HG03196 (cell line): ENCODE measurements at regions not wholly inside any gene's neighbourhood (a gene's known extent, or its start where the extent isn't known, plus 50 kb on each side); places are given as distances from the start of the nearest gene placed in this dataset.
"Not testable (repeated sequence)": the region's sequence is repeated elsewhere in the genome, so short reads cannot be mapped to it uniquely, and the experiment has no call there.

Experiments
- ATAC-seq: cut with Tn5 transposase; IDR thresholded peaks from one replicate; pipeline ENCODE4 v1.9.1; 2021; ENCODE audit not compliant: unreplicated experiment

DNA sequence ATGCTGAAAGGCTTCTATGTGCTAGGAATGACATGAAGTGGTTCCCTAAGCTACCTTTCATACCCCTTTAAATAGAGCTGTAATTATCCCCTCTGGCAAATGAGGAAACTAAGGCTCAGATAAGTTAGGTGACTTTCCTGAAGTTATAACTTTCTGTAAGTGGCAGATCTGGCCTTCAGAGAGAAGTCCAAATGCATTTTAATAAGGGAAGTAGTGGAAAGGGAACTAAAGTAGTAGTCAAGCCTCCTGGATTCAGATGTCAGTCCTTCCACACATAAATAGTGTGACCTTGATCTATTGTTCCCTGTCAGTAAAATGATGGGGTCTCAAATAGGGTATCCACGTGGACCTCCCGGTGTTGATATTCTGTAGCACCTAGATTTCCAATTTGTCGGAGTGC lies 277.7 kb downstream of the EDEM1 start:
- ATAC-seq = no peak

DNA sequence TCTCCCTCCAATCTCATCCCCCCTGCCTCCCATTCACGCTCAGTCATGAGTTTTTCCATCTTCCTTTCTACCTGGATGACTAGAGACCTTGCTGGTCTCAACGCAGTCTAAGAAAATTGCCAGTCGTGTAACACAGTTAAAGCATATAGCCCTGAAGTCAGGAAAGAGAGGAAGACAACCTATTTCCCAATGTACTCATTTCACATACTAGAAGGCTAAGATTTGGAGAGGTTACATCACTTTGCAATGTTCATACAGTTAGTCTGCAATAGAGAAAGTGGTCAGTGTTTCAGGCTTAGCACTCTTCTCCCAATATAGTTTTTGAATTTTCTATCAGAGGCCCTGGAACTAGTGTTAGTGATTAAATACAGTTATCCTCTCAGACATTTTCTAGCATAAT lies 278.6 kb downstream of the EDEM1 start:
- no peak for ATAC-seq

DNA sequence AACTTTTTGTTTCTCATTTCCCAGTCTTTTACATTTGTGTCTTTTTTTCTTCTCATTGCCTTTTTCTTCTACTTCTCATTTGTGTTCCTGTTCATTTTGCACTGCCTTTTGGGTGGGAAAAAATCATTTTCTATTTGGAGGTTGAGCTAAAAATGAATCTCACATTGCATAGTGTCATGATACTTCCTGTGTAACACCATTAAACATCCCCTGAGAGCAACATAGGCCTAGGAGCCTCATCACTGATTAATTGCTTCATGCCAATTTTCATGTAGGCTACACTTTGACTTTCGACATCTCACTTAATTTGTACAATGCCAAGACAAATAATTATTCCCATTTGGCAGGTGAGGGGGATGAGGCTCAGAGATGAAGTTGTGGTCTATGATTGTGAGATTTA lies 279.2 kb downstream of the EDEM1 start:
- no peak for ATAC-seq

DNA sequence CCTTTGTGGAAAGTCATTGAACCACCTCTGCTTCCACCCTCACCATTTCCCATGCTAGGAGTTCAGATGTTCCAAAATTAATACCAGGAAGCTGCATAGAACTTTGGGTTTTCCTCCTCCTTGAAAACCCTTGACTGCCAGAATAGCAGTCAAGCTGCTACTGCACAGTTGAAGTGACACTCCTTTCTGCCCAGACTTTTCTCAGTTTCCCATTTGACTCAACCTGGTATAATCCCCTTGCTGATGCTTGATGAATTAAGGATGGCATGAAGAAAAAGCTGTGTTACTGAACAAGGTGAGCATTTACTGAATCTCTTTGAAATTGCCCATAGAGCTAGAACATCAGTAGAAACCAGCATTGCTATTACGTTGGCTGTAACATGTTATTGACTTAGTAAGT lies 286.0 kb downstream of the EDEM1 start:
- no peak for ATAC-seq

DNA sequence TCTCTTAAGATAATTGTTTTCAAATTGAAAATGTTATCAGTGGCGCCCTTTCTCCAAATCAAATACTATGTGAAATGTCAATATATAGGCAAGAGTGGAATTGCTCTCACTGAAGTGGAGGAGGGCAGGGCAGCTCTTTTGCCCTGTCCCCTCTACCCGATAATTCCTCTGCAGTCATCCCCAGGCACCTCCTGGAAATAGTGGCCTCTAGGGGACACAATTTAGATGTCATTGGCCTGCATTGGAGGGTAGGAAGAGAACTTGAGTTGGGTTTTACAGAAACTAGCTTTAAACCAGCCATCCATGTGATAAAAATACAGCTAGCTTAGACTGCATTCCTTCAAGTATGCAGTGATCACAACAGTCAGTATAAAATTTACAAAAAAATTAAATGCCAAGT lies 288.9 kb downstream of the EDEM1 start:
- ATAC-seq = no peak

DNA sequence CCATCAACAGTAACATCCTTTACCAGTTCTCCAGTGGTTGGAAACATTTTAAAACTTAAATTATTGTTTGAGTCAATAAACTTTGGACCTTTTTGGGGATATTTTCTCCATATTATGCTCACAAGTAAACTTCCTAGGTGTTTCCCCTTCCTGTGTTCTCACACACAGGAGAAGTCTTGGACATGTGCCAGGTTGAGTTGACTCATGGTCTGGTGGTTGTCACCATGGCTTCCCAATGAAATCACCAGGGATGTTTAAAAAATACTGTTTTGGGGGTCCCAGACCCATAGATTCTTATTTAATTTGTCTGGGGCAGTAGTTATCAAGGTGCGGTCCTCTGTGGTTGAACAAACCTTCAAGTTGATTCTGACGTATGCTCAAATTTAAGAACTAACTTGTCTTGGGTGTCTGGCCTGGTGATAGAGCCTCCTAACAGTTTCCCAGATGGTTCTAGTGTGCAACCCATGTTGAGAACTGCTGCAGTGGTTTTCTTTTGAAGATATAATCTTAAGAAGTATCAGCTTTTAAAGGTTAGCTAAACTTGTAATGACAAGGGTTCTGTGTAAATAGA lies 291.8 kb downstream of the EDEM1 start:
- ATAC-seq = no peak

DNA sequence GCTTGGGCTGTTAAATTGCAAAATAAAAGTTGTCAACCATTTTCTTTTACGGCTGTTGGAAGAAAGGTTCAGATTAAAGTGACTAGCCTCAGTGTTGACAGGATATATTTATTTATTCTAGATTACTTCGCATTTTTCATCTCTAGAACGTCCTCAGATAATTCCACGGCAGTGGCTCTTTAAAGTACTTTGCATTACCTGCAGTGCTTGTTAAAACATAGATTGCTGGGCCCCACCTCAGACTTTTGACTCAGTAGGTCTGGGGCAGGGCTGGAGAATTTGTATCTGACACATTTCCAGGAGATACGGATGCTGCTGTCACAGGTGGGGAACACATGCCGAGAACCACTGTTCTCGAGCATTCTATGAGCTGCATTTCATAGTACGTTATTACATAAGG lies 292.7 kb downstream of the EDEM1 start:
- ATAC-seq = no peak

DNA sequence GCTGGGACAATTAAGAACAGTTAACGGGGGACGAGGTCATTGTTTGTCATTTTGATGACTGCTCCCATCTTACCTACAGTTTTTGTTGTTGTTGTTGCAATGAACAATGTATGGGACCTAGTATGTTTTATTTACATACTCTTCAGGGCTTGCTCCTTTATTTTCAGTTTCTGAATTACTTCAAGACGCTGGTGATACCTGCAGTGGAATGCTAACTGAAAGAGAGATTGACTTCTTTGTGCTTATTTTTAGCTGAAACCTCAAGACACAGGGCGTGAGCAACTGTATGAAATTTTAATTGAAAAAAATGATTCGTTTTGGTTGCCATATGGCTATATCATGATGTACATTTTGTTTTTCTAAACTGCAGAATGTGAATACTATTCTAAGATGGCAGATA lies 297.9 kb downstream of the EDEM1 start:
- no peak for ATAC-seq

DNA sequence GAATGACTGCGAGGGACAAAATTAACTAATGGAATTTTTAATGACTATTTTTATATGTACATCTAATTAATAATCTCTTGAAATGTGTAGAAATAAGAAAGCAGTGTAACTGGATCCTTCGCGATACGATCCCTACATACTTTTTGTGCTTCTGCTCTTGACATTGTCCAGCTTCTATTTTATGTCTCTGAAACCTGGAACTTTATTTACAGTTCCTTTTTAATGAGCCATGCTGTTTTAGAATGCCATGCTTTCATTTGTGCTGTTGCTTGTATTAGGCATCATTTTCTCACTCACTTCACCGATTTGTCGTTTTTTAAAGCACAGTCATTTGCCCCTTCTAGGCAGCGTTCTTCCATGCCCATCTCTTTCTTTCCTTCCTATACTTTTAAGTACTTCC lies 301.3 kb downstream of the EDEM1 start:
- ATAC-seq = no peak

DNA sequence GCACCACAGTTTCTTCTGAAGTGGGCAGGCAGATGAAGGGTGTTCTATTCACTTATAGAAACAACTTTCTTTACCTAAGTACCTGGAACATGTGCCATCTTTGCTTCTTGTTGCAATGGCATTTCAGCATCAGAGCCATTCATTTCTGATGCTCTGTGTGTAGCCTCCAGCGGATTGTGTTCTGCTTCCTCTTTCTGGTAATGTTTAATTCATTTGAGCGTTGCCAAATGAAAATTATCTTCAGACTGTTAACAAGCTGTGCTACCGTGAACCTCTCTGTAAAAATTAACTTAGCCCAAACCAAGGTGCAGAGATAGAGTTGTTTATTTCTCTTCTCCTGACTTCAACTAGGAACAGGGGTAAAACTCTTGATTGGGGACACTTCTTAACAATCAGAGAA lies 302.0 kb downstream of the EDEM1 start:
- ATAC-seq = peak; percentile 89

DNA sequence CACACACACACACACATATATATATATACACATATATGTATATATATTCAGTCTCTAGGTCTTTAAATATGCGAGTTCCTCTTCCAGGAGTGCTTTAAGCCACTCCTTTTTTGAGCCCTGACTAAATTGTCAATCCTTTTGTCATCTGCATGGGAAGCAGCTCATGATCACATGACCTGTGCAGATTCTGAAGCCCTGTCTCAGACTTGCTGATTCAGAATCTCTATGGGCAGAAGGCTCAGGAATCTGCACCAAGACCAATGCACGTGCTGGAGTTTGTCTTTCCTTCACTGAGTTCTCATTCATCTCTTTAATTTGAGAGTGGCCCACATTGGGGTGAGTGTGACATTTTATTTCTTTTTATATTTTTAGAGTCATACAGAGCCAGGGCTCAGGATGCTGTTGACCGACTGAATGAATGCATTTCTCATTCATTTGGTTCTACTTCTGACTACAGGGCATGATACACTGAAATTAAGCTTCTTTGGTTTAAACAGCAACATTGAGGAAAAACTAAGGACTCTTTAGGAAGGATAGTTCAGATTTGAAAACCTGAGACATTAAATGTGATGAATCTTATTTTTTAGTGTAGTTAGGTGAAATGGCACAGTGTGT lies 307.5 kb downstream of the EDEM1 start:
- ATAC-seq = no peak

DNA sequence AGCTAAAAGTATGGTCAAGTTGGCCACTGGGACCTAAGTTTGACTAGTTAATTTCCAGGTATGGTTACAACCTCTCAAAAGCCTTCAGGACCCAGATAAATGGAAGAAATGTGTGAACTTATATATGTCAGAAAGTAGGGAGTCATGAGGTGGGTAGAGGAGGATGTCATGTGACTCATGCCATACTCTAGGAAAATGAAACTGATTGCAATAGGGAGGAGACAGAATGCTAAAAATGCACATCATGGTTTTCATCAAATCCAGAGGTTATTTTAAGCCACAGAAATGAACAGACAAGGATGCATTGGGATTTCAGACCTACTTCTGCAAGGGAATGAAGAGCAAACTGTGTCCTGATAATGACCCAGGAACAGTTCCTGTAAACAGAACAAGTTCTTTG lies 310.0 kb downstream of the EDEM1 start:
- no peak for ATAC-seq

DNA sequence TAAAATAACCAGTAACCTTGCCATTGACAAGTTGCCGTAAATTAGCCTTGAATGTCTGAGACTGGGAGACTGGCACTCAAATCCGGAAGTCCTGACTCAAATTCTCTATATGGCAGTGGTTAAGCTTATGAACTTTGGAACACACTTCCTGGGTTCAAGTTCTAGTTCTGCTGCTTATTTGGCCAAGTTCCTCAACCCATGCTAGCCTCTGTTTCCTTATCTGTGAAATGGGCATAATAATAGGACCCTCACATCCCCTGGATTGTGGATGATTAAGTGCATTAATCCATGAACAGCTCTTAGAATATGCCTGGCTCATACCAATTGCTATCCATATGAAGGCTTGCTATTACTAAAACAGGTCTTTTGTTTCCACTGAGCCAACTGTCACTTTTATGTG lies 311.5 kb downstream of the EDEM1 start:
- ATAC-seq = peak; percentile 36

DNA sequence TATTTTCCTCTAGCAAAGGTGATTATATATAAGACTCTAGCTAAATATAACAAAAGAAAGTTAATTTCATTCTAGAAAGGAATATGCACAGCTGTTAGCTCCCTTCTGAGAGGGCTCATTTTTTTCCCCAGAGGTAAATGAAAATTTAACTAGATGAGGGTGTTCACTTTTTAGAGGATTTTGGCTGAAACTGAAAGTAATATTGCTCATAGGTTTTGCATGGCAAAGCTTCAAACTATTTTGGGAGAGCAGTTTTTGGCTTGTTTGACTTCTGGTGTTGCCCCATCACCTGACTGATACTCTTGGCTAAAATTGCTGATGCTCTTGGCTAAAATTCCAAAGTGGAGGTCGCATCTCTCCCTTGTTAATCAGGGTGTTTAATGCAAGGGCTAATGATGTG lies 311.9 kb downstream of the EDEM1 start:
- ATAC-seq = peak; percentile 95

DNA sequence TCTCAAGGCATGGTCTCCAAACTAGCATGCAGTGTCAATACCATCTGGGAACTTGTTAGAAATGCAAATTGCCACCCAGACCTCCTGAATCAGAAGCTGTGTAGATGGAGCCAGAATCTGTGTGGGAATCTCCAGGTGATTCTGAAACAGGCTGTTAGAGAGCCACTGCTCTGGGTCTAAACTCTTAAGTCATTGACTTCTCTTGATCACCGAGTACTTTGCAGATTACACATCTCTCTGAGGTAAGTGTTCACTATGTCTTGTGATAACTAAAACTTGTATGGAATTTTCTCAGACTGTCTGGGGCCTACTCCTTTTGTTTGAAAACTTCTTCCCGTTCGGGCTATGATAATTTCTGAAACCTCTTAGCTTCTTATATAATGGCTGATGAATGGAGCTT lies 315.6 kb downstream of the EDEM1 start:
- ATAC-seq = no peak

DNA sequence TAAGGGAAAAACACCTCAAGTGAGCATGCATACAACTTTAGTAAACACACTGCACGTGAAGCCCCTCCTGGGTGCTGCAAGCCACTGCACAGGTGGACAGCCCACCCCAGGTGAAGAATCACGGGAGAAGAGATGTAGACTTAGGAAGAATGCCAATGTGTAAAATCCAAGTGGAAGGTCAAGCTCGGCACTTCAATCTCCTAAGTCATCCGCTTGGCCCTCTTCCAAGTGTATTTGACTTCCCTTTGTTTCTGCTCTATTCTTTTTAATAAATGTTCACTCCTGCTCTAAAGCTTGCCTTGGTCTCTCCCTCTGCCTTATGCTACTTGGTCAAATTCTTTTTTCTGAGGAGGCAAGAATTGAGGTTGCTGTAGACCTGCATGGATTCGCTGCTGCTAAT lies 316.6 kb downstream of the EDEM1 start:
- ATAC-seq = no peak

DNA sequence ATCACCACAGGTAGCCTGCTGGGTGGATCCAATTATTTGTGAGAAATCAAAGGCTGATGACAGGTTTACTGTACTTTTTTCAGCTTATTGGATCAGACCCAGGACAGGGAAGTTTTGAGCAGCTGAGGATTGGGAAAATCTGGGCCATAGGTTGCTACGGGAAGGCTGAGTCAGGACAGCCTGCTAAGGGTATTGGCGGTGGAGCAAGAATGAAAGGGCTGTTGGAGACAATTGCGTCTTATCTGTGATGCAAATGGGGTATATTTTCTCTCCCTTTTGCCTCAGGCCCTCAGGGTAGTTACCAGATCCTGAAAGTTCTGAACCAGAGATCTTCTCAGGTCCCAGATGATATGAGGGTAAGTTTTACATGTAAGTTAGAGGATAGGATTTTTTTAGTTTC lies 317.7 kb downstream of the EDEM1 start:
- ATAC-seq = no peak

DNA sequence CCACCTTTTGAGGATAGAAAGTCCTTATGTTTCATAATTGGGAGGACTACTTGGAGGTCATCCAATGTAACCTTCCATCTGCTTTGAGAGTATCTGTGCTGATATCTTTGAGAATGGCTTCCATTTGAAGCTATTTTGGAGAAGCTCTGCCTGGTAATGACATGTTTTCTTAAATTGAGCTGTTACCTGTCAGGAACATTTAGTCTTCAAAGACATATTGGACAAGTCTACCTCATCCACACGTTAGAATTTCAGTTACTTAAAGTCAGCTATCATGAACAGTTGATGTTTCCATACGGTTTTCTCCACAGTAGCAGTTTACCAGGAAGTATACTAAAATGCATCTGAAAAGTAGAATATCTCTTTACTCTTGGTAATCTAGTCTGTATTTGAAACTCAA lies 318.5 kb downstream of the EDEM1 start:
- no peak for ATAC-seq

DNA sequence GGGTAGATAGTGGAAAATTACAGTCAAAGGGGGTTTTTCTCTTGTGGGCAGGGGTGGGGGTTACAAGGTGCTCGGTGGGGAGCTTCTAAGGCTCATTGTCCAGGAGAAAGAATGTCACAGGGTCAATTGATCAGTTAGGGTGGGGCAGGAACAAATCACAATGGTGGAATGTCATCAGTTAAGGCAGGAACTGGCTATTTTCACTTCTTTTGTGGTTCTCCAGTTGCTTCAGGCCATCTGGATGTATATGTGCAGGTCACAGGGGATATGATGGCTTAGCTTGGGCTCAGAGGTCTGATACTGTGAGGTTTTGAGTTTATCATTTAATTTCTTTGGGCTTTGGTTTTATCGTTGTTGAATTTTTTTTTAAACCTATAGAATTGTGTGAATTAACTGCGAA lies 321.4 kb downstream of the EDEM1 start:
- ATAC-seq = not testable (repeated sequence)

DNA sequence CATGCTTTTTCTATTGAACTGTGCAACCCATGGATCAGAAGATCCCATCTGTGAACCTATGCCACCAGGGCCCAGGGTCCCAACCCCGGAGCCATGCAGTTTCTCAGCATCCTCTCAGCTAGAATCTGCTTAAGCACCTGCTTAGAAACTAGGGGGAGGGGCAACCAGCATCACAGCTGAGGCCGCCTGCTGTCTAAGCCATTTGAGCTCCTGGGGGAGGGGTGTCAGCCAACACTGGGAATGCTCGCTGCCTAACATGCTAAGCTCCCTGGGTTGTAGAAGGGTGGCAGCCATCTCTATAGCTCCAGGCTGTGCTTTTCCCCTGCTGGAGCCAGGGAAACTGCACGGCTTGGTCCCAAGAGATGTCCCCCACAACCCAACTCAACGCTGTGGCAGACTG lies 322.8 kb downstream of the EDEM1 start:
- ATAC-seq = no peak

DNA sequence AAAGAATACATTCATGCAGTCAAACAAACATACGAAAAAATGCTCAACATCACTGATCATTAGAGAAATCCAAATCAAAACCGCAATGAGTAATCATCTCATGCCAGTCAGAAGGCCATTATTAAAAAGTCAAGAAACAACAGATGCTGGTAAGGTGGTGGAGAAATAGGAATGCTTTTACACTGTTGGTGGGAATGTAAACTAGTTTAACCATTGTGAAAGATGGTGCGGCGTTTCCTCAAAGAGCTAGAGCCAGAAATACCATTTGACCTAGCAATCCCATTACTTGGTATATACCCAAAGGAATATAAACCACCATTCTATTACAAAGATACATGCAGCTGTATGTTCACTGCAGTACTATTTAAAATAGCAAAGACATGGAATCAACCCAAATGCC lies 330.4 kb downstream of the EDEM1 start:
- no peak for ATAC-seq

DNA sequence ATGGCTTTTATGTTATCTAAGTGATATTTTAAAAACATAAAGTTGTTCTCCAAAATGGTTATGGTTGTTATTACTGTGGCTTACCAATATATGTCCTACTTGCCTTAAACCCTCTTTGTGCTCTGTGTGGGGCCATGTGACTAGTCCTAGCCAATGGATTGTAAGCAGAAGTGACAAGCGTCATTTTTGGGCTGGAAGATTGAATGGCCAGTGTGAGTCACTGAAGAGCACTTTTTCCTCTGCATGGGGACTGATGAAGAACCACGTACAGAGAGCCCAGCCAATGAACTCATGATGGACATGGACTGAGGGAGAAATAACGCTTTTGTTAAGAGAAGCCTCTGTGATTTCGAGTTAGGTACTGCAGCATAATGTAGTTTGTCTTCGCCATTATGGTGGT lies 332.7 kb downstream of the EDEM1 start:
- no peak for ATAC-seq

DNA sequence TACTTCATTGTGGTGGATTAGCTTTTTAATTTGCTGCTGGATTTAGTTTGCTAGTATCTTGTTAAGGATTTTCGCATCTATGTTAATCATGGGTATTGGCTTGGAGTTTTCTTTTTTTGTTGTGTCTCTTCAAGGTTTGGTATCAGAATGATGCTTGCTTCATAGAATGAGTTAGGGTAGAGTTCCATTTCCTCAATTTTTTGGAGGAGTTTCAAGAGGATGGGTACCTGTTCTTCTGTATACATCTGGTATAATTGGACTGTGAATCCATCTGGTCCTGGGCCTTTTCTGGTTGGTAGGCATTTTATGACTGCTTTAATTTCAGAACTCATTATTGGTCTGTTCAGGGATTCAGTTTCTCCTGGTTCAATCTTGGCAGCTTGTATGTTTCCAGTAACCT lies 335.6 kb downstream of the EDEM1 start:
- ATAC-seq = no peak
